HFF-Myc (cell line): ENCODE measurements at regions not wholly inside any gene's neighbourhood (a gene's known extent, or its start where the extent isn't known, plus 50 kb on each side); places are given as distances from the start of the nearest gene placed in this dataset.

Experiments
- DNase-seq: peaks from one replicate; pipeline ENCODE4 v3.0.0-alpha.2; 2011; ENCODE audit warnings: low read depth; ENCODE audit errors: extremely low read depth
- H3K4me3 ChIP-seq: replicated peaks from 2 replicates; pipeline ENCODE4 v1.5.1; 2011; ENCODE audit warnings: low read depth, mild to moderate bottlenecking, control low read depth, low read length
- CTCF ChIP-seq: IDR thresholded peaks from 2 replicates; pipeline ENCODE4 v1.5.1; 2012; ENCODE audit warnings: mild to moderate bottlenecking, low read depth, low read length, control low read depth; ENCODE audit errors: missing control alignments

- no peak overlapping the region for H3K4me3 ChIP-seq
- TF ChIP-seq CTCF, result no peak
- no peak for DNase-seq
Measured at GRCh38 chr4:144584428-144584827, 61.5 kb upstream of the HHIP start.

GRCh38 chr4:144589512-144589911, 56.4 kb upstream of the HHIP start:
- TF ChIP-seq CTCF, result no peak
- no peak overlapping the region for H3K4me3 ChIP-seq
- DNase-seq, result no peak

DNA sequence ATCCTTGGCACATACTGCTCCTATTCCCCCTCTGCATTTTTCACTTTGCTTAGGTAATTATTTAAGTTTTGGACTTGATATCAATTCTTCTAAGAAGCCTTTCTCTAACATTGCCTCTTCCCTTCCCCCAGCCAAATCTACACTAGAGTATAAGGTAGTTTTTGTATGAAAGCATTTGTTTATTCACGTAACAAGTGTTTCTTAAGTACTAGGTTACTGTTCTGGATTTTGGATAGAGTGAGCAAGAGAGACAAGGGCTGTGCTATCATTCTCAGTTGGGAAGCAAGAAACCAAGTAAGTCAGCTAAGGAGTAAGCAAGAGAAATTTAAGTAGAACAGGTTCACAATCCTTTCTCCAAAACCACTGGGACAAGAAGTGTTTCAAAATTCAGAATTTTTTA, 55.9 kb upstream of the HHIP start:
- no peak for TF ChIP-seq CTCF
- H3K4me3 ChIP-seq, result no peak overlapping the region
- no peak for DNase-seq

GRCh38 chr4:144591401-144591800, 54.6 kb upstream of the HHIP start:
- H3K4me3 ChIP-seq, result no peak overlapping the region
- DNase-seq, result peak; percentile 30
- TF ChIP-seq CTCF, result no peak

- TF ChIP-seq CTCF, result no peak
- DNase-seq, result no peak
- no peak overlapping the region for H3K4me3 ChIP-seq
Measured at GRCh38 chr4:144592264-144592663, 53.7 kb upstream of the HHIP start.

GRCh38 chr4:144594471-144594986, 51.4 kb upstream of the HHIP start:
- no peak for TF ChIP-seq CTCF
- DNase-seq, result no peak
- no peak overlapping the region for H3K4me3 ChIP-seq

GRCh38 chr4:144595681-144596080, 50.3 kb upstream of the HHIP start:
- no peak for DNase-seq
- H3K4me3 ChIP-seq, result no peak overlapping the region
- no peak for TF ChIP-seq CTCF
